ENCODE measurements at regions not wholly inside any gene's neighbourhood (a gene's known extent, or its start where the extent isn't known, plus 50 kb on each side); places are given as distances from the start of the nearest gene placed in this dataset.
A peak's percentile ranks its signal among the peaks of the same experiment; 100 is the strongest.
"Not testable (repeated sequence)": the region's sequence is repeated elsewhere in the genome, so short reads cannot be mapped to it uniquely, and the experiment has no call there.

DNA sequence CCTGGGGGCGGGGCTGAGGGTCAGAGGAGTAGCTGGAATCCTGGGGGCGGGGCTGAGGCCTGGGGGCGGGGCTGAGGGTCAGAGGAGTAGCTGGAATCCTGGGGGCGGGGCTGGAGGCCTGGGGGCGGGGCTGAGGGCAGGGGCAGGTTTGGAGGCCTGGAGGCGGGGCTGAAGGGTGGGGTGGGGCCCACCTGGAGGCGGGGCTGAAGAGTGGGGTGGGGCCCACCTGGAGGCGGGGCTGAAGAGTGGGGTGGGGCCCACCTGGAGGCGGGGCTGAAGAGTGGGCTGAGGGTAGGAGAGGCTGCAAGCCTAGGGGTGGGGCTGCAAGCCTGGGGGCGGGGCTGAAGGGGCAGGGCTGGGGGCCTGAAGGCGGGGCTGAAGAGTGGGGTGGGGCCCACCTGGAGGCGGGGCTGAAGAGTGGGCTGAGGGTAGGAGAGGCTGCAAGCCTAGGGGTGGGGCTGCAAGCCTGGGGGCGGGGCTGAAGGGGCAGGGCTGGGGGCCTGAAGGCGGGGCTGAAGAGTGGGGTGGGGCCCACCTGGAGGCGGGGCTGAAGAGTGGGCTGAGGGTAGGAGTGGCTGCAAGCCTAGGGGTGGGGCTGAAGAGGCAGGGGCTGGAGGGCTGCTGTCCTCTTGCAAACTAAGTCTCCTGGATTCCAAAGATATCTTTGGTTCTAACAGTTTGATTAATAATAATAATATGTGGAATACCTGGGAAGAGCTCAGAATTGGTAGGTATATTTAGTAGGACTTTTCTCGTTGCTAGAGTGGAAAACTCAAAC, 1329.7 kb downstream of the BRD1 start:
- DNase-seq = not testable (repeated sequence)

DNA sequence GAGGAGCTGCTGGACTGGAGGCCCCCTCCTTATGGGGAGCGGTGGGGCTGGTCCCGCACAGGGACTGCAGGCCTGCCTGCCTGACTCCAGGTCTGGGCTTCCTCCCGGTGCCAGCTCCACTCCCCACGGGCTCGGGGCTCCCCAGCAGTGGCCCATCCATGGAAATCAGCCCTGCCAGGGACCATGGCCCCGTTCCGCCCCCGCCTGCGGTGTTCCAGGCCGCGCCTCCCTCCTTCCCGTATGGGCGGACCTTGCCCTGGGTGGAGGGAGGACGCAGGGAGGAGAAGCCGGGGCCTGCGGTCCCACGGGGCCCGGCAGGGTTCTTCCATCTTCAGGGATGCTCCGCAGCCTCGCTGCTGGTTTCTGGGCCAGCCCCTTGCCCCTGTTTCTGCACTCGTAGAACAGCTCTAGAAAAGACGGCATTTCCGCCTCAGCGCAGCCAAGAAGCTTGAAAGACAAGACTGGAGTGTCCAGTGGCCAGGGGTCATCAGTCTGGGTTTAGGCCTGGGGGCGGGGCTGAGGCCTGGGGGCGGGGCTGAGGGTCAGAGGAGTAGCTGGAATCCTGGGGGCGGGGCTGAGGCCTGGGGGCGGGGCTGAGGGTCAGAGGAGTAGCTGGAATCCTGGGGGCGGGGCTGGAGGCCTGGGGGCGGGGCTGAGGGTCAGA, 1330.6 kb downstream of the BRD1 start:
- DNase-seq = peak; percentile 6

GRCh38 chr22:48496226-48496845, 1331.3 kb downstream of the BRD1 start:
- peak; percentile 2 for DNase-seq

- peak; percentile 2 for DNase-seq
These were observed 1332.0 kb downstream of the BRD1 start for GRCh38 chr22:48495751-48496080.

DNA sequence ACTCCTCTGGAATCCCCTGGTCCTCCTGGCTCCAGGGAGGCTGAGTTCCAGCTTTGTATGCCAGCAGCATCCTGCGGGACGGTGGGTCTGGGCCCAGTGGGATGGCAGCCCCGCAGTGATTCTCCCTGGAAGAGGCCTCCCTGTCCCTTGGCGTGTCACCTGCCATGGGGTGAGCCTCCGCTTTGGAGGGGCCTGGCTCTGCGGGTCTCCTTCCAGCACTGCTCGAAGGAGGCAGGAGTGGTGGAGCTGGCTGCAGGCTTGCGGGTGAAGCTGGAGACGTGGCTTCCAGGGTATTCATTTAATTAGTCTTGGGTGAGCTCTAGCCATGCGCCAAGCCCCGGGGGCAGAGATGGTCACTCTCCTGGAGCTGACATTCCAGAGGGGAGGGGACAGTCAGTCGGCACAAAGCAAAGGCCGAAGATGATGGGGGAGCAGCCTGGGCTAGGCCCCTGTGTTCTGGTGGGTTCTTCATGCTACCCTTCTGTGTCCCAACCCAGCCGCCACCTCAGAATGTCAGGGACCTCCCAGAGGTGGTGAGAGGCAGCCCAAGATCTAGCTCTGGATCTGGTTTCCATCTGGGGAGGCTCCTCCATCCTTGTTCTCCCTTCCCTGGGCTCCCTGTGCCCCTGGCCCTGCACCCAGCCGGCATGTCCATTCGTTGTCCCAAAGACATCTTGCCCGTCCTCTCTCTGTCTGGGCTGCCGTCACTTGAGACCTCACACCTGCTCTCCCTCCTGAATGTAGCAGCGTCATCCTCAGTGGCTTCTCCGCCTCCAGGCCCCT, 1332.5 kb downstream of the BRD1 start:
- DNase-seq = no peak

DNA sequence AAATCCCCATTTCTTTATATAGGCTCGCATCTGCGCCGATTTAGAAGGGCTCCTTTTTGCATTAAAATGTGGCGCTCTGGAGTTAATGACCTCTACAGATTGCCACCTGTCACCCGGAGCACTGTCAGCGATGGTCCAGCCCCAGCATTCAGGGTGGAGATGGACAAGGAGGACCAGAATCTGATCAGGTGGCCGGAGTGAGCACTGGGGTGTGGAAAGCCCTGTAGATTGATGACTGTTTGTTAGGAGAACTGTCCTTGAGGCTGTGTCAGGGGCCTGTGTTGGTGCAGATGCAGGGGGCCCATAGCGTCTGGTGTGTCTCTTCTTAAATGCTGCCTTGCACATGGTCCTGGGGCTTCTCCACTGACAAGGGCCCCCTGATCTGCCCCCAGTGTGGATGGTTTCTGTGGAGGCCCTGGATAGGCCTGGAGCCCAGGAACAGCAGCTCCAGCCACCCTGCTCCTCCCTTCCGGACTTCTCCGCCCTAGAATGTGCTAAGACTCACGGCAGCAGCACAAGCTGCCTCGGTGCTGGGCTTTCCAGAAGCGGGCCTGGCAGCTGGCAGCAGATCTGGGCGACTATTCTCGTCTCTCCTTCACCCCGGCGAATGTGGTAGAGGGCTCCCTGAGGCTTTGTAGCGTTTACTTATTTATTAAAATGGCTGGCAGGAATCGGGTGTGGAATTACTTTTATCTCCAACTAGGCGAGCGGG, 1333.3 kb downstream of the BRD1 start:
- no peak for DNase-seq

DNA sequence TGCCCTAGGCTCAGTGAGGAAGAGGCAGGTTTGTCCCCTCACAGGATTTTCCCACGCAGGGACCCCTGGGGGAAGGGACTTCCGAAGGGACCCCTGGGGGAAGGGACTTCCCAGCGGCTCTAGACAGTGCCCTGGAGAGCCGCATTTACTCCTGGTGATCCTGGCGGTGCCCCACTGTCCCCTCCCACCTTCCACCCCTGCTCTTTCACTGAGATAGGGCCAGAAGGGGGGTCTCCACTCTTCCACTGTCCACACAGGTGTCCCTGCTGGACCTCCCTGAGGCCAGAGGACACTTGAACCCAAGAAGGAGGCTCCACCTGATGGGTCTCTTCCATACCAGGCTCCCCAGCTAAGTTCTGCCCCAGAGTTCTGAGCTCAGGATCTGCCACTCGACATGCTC, 1333.9 kb downstream of the BRD1 start:
- DNase-seq = no peak

GRCh38 chr22:48492366-48493320, 1335.0 kb downstream of the BRD1 start:
- DNase-seq = no peak

DNA sequence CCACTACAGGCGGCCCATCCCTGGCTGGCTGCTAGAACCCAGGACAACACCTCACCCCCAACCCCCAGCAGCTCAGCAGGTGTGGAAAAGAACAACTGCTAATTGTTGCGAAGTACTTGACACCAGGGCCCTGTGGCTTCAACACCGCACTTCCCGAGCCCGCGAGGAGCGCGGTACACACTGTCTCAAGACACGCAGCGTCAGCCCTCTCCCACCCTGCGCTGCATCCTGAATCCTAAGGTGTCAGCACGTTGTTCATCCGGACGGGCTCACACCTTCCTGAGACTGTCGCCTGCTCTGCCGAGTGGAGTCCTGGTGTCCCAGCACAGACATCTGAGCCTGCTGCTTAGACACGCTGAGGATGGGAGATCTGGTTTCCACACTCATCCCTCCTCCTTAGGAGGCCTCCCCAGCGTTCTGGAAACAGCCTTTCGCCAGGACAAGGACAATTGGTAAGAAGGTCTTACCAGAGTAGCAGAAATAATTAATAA, 1336.2 kb downstream of the BRD1 start:
- DNase-seq = no peak

DNA sequence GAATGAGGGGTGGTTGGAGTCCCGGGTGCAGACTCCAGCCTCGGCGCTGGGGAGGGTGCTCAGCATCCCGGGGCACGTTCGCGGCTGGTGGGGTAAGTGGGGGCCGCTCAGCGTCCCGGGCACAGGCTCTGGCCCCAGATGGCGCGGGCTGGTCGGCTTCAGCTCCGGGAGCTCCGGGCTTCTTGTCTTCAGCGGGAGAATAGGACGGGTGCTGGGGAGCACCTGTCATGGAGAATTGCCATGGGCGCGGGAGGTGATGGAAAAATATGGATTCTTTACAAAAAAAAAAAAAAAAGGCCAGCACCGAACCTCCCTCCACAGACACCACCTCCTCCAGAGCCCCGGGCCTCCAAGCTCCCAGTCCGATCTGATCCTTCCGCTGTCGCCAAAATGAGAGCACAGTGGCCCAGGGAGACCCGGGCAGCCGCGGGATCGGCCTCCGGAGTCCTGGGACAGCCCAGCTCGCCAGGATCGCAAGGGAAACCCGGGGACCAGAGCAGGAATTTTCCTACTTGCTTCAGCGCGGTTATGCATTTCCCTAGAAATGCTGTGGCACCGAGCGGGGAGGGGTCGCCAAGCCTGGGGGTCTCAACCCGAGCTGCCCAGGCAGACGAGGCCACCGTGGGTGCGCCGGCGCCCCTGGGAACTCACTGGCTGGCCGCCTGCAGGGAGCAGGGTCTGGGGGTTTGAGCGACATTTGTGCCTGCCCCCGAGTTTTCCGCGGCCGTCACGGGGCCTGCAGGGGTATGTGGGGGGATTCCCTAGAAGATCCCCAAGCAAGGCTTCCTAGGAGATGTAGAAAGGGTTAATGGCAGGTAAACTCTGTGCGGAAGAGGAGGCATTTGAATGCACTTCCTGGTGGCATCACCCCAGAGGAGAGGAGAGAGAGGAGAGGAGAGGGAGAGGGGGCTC, 1336.9 kb downstream of the BRD1 start:
- no peak for DNase-seq

GRCh38 chr22:48489551-48490499, 1337.8 kb downstream of the BRD1 start:
- no peak for DNase-seq

GRCh38 chr22:48488611-48489511, 1338.8 kb downstream of the BRD1 start:
- no peak for DNase-seq

- DNase-seq = no peak
These were observed 1339.5 kb downstream of the BRD1 start for GRCh38 chr22:48488149-48488551.

- DNase-seq = no peak
These were observed 1341.1 kb downstream of the BRD1 start for GRCh38 chr22:48486558-48486957.

- no peak for DNase-seq
These were observed 1341.5 kb downstream of the BRD1 start for GRCh38 chr22:48486134-48486532.

DNA sequence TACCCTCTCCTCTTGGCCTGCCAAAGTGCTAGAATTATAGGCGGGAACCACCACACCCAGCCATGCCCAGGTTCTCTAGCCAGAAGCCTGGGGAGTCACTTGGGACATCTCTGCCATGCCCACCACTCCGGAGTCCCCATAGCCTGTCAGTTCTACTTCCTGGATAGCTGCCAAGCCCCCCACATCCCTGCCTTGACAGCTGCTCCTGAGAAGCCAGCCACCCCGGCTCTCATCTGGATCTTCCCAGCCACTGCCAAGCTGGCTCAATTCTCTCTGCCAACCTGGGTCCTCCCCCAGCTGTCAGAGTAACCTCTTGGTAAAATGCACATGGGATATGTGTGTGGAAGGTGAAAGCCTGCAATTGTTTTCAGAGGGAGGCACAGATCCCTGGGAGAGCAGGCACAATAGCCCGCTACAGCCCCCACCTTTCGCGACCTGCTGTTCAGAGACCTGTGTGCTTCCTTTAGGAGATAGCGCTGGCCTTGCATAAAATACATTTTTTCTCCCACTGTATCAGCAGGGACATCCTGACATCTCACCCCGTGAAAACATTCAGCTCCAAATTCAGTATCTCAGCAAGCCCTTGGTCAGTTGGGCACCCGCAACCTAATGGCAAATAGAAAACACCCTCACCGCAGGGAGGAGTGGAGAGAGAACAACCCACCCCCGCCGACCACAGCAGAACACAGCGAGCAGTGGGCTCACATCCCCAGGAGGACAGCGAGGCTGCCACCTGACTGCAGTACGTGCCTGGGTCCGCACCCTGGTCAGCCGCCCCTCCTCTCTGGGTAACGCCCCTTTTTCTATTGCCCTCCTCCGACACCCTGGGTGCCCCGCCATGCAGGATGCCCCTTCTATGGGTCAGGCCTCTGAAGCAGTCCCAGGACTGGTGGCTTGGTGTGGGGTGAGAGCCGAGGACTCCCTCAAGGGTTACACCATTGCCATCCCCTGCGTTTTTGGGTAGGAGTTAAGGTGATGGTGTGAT, 1342.2 kb downstream of the BRD1 start:
- no peak for DNase-seq

Measured in activated naive CD4-positive, alpha-beta T cell treated with anti-CD3 and anti-CD28 coated beads, Interleukin-2, amount 50 U/mL, for 16 hours (primary cell).